Fibroblast of lung (primary cell): ENCODE measurements at regions not wholly inside any gene's neighbourhood (a gene's known extent, or its start where the extent isn't known, plus 50 kb on each side); places are given as distances from the start of the nearest gene placed in this dataset.

Experiments
- DNase-seq, 2 donors: peaks; one replicate each; pipeline versions ENCODE4 v3.0.0 to v3.0.0-alpha.2; 2010; ENCODE audit warnings: low read depth in 2 of 2
- H2AFZ ChIP-seq: 2 replicates; pipeline ENCODE4 v1.5.1; 2012; ENCODE audit warnings: low read length, control low read depth, inconsistent platforms
- H3K27ac ChIP-seq: 2 replicates; pipeline ENCODE4 v1.5.1; 2011; ENCODE audit warnings: low read length, control low read depth; ENCODE audit not compliant: insufficient read depth
- H3K27me3 ChIP-seq: 2 replicates; pipeline ENCODE4 v1.5.1; 2011; ENCODE audit warnings: mild to moderate bottlenecking, low read length; ENCODE audit not compliant: control insufficient read depth, insufficient read depth
- H3K36me3 ChIP-seq: 2 replicates; pipeline ENCODE4 v1.5.1; 2011; ENCODE audit warnings: low read length; ENCODE audit not compliant: control insufficient read depth, insufficient read depth
- H3K4me1 ChIP-seq: 2 replicates; pipeline ENCODE4 v1.5.1; 2011; ENCODE audit warnings: low read length; ENCODE audit not compliant: control insufficient read depth, insufficient read depth; ENCODE audit errors: extremely low read depth
- H3K4me2 ChIP-seq: 2 replicates; pipeline ENCODE4 v1.5.1; 2011; ENCODE audit warnings: low read length, control low read depth; ENCODE audit not compliant: insufficient read depth; ENCODE audit errors: extremely low read depth
- H3K4me3 ChIP-seq, 4 experiments: fragments of 200-600 bp in 1 of 4; sonication (generic) in 1 of 4; replicated peaks in 1 of 4; 2 replicates each; pipeline ENCODE4 v1.5.1; 2011 to 2016; ENCODE audit warnings: low read length in 4 of 4, low read depth in 3 of 4, mild to moderate bottlenecking in 3 of 4, control low read depth in 2 of 4, inconsistent platforms in 1 of 4, mixed read lengths in 1 of 4; ENCODE audit not compliant: insufficient read depth in 1 of 4; ENCODE audit errors: control extremely low read depth in 1 of 4
- H3K79me2 ChIP-seq: 2 replicates; pipeline ENCODE4 v1.5.1; 2012; ENCODE audit warnings: mild to moderate bottlenecking, low read length, inconsistent platforms; ENCODE audit not compliant: control insufficient read depth, insufficient read depth
- H3K9ac ChIP-seq: 2 replicates; pipeline ENCODE4 v1.5.1; 2011; ENCODE audit warnings: mild to moderate bottlenecking, low read length, control low read depth; ENCODE audit not compliant: insufficient read depth
- H3K9me3 ChIP-seq: 2 replicates; pipeline ENCODE4 v1.5.1; 2012; ENCODE audit warnings: low read depth, low read length; ENCODE audit not compliant: control insufficient read depth, insufficient read depth
- H4K20me1 ChIP-seq: 2 replicates; pipeline ENCODE4 v1.5.1; 2011; ENCODE audit warnings: low read length; ENCODE audit not compliant: control insufficient read depth, insufficient read depth; ENCODE audit errors: extremely low read depth
- CTCF ChIP-seq, 2 donors: IDR thresholded peaks in 1 of 2; conservative IDR thresholded peaks in 1 of 2; 1 replicate in 1 of 2; 2 replicates in 1 of 2; pipeline ENCODE4 v1.5.1; 2011 to 2012; ENCODE audit warnings: low read length in 2 of 2, control low read depth in 1 of 2, inconsistent platforms in 1 of 2, low read depth in 1 of 2, mild to moderate bottlenecking in 1 of 2
- EZH2 ChIP-seq: IDR thresholded peaks from 2 replicates; pipeline ENCODE4 v1.5.1; 2012; ENCODE audit warnings: low read length, control low read depth, mild to moderate bottlenecking; ENCODE audit errors: missing control alignments

GRCh38 chr4:170214731-170215130 lies 125.0 kb upstream of the AADAT start:
- H3K36me3 ChIP-seq, result no peaks in the 10 kb centered on the region
- H3K27ac ChIP-seq, result no peak overlapping the region
- no peaks in the 10 kb centered on the region for H3K9me3 ChIP-seq
- DNase-seq, result no peak
- H2AFZ ChIP-seq, result no peak overlapping the region
- H3K4me1 ChIP-seq, result no peaks in the 10 kb centered on the region
- no peak overlapping the region for H3K9ac ChIP-seq
- no peak overlapping the region for H3K4me3 ChIP-seq
- H3K79me2 ChIP-seq, result no peaks in the 10 kb centered on the region
- TF ChIP-seq CTCF (conservative IDR thresholded peaks at IDR 0.05 in 1 of 2, IDR thresholded peaks at IDR 0.05 in 1 of 2; ENCODE audit: low read depth in 1 of 2, low read length in 2 of 2) (no peak), EZH2 (no peak)
- no peaks in the 10 kb centered on the region for H3K27me3 ChIP-seq
- no peak overlapping the region for H3K4me2 ChIP-seq
- H4K20me1 ChIP-seq, result no peaks in the 10 kb centered on the region

DNA sequence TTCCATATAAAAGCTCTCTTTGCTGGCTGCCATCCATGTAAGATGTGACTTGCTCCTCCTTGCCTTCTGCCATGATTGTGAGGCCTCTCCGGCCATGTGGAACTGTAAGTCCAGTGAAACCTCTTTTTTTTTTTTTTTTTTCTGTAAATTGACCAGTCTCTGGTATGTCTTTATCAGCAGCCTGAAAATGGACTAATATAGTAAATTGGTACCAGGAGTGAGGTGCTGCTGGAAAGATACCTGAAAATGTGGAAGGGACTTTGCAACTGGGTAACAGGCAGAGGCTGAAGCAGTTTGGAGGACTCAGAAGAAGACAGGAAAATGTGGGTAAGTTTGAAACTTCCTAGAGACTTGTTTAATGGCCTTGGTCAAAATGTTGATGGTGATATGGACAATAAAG lies 124.3 kb upstream of the AADAT start:
- Histone ChIP-seq H3K27me3 (no peaks in the 10 kb centered on the region), H2AFZ (no peak overlapping the region), H3K36me3 (no peaks in the 10 kb centered on the region), H3K9ac (no peak overlapping the region), H3K27ac (no peak overlapping the region), H3K4me1 (no peaks in the 10 kb centered on the region), H4K20me1 (no peaks in the 10 kb centered on the region), H3K9me3 (no peaks in the 10 kb centered on the region), H3K4me2 (no peak overlapping the region), H3K79me2 (no peaks in the 10 kb centered on the region), H3K4me3 (no peak overlapping the region)
- no peak for DNase-seq
- TF ChIP-seq CTCF (conservative IDR thresholded peaks at IDR 0.05 in 1 of 2, IDR thresholded peaks at IDR 0.05 in 1 of 2; ENCODE audit: low read depth in 1 of 2, low read length in 2 of 2), result no peak
- TF ChIP-seq EZH2, result no peak

DNA sequence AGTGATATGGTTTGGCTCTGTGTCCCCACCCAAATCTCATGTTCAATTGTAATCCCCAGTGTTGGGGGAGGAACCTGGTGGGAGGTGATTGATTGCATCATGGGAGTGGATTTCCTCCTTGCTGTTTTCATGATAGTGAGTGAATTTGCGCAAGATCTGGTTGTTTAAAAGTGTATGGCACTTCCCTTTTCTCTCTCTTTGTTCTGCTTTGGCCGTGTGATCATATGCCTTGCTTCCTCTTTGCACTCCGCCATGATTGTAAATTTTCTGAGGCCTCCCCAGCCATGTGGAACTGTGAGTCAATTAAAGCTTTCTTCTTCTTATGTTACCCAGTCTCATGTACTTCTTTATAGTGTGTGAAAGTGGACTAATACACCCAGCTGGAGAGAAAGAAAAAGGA lies 113.0 kb upstream of the AADAT start:
- TF ChIP-seq EZH2, result no peak
- no peak for TF ChIP-seq CTCF (conservative IDR thresholded peaks at IDR 0.05 in 1 of 2, IDR thresholded peaks at IDR 0.05 in 1 of 2; ENCODE audit: low read depth in 1 of 2, low read length in 2 of 2)
- Histone ChIP-seq H3K9me3 (no peaks in the 10 kb centered on the region), H3K4me3 (no peak overlapping the region), H3K9ac (no peak overlapping the region), H3K36me3 (no peaks in the 10 kb centered on the region), H3K79me2 (no peaks in the 10 kb centered on the region), H4K20me1 (no peaks in the 10 kb centered on the region), H3K4me1 (no peaks in the 10 kb centered on the region), H2AFZ (no peak overlapping the region), H3K4me2 (no peak overlapping the region), H3K27ac (no peak overlapping the region), H3K27me3 (no peaks in the 10 kb centered on the region)
- DNase-seq, result no peak
